GM19351 (cell line): ENCODE measurements at regions not wholly inside any gene's neighbourhood (a gene's known extent, or its start where the extent isn't known, plus 50 kb on each side); places are given as distances from the start of the nearest gene placed in this dataset.
"Not testable (repeated sequence)": the region's sequence is repeated elsewhere in the genome, so short reads cannot be mapped to it uniquely, and the experiment has no call there.

Experiments used
- ATAC-seq: cut with Tn5 transposase; IDR thresholded peaks from one replicate; pipeline ENCODE4 v1.9.1; 2021; ENCODE audit warnings: mild to moderate bottlenecking, moderate library complexity; ENCODE audit not compliant: unreplicated experiment

DNA sequence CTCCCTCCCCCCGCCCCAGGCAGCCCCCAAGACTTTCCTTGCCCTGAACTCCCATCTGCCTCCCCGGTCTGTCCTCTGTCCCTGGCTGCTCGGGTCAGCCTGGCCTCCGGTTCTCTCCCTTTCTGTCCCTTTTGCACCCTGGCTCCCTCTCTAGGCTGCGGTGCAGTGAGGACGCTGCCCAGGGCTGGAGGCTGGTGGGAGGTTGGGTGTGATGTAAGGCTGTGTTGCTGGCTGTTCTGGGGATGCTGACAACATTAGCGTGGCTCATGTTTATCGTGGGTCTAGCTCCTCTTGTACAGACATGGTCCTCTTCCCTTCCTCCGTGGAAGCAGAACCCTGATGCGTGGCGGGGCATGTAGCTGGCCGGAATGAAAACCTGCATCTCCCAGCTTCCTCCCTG is 357.5 kb downstream of the CNTNAP3B start:
- not testable (repeated sequence) for ATAC-seq

DNA sequence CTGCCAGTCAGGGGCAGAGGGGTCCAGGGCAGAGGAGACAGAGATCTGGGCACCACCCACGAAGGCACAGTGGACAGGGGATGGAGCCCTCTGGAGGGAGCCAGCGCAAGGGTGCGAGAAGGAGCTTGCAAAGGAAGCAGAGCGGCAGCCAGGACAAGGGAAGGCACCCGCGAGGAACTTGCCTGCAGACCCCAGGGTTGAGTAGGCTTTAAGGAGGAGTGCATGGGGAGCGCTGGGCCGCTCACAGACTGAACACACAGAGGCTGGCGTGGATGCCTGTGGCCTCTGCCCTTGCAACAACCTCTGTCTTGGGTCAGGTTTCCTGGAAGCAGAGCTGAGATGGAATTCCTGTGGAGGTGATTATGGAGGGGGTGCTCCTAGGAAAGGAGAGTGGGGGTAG is 374.4 kb downstream of the CNTNAP3B start:
- not testable (repeated sequence) for ATAC-seq

DNA sequence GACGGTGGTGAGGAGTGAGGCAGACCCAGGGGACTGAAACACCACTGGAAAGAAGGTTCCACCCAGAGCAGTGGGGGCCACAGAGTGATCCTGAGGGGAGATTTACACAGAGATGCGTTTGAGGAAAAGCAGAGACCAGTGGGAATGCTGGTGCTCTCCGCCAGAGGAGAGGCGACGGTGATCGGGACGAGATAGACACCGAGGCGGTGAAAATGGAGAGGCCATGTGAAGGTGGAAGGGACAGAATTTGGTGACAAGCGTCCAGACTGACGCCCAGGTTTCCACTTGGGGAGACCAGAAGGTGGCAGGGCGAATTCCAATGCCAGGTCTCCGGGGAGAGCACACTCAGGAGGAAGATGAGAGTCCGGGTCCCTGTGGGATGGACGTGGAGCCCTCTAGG is 374.8 kb downstream of the CNTNAP3B start:
- not testable (repeated sequence) for ATAC-seq

DNA sequence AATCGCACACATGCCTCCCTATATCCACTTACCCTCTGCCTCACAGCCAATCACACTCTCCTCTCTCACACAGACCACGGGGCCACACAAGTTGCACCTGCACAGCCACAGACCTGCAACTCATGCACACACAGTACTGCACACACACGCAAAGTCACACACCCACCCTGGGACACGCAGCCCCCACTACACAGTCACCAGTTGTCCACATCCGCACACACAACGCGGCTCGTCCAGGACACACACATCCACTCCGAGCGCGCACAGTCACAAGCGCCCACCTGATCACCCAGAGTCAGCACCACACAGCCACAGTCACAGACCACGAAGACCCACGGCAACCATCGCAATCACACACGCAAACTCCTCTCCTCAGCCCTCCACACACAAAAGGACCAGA is 387.3 kb downstream of the CNTNAP3B start:
- ATAC-seq: not testable (repeated sequence)

DNA sequence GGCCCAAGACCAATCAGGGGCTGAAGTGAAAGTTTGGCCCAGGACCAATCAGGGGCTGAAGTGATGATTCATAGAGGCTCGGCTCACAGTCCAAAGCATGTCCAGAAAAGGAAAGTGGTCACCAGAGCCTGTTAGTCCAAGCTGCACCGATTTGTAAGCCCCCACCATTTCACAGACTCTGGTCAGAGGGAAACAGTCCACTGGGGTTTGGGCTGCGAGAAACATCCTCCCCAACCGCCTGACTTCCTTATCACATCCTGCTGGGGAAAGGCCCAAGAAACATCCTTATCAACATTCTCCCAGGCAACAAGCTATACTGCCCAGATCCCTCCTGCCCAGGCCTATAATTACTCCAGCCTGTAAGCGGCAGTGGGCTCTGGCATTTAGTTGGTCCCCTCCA is 388.1 kb downstream of the CNTNAP3B start:
- ATAC-seq: not testable (repeated sequence)

DNA sequence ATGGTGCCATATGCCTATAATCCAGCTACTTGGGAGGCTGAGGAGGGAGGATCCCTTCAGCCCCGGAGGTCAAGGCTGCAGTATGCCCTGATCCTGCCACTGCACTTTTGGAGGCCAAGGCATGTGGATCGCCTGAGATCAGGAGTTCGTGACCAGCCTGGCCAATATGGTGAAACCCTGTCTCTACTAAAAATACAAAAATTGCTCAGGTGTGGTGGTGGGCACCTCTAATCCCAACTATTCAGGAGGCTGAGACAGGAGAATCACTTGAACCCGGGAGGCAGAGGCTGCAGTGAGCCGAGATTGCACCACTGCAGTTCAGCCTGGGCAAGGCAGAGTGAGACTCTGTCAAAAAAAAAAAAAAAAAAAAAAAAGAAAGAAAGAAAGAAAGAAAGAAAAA is 390.5 kb downstream of the CNTNAP3B start:
- not testable (repeated sequence) for ATAC-seq

DNA sequence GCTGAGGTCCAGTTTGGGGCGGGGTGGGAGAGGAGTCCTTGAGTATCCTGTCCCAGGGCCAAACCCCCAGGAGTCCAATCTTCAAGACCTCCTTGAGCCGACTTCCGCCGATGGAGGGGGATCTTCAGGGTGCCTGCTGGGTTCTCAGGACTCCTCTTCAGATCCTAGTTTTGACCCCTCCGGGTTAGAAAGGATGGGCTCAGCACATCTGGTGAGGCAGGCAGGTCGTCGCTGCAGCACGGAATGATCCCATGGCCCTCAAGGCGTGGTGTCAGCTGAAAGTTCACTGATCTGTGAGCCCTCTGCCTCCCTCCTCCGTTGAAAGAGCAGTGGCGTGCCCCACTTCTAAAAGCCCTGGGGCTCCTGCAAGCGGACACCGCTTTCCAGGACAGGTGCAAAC is 430.0 kb downstream of the CNTNAP3B start:
- not testable (repeated sequence) for ATAC-seq

DNA sequence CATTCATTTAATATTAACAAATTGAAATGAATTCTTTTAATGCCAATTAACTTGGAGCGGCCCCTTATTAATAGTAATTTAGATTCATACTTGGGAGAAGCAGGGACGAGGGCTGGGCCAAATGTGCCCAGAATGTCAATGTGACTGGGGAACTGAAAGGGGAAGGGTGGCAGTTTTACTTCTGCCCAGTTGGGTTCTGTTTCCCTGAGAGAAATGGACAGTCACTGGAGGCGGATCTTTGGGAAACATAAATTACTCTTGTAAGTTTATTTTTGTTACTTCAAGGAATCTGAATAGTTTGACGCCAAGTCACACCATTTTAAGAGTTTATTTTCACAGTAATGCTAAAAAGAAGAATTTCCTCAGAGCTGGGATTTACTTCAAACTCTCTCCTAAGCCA is 432.1 kb downstream of the CNTNAP3B start:
- not testable (repeated sequence) for ATAC-seq

DNA sequence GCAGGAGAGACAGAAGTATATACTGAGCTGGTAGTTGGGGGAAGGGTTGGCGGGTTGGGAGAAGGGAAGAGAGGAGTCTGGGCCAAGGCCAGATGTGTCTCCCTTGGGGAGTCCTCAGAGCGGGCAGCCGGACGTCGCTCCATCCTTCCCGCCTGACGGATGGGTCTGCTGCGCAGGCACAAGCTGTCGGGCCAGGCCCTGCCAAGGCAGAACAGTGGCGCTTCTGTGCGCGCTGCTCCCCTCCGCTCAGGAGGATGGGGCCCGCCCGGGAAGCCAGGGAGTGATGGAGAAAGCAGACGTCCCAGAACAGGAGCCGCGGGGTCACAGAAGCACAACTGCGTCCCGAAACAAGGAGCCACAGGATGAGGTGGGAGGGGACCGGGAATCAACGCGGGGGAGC is 449.9 kb downstream of the CNTNAP3B start:
- not testable (repeated sequence) for ATAC-seq

DNA sequence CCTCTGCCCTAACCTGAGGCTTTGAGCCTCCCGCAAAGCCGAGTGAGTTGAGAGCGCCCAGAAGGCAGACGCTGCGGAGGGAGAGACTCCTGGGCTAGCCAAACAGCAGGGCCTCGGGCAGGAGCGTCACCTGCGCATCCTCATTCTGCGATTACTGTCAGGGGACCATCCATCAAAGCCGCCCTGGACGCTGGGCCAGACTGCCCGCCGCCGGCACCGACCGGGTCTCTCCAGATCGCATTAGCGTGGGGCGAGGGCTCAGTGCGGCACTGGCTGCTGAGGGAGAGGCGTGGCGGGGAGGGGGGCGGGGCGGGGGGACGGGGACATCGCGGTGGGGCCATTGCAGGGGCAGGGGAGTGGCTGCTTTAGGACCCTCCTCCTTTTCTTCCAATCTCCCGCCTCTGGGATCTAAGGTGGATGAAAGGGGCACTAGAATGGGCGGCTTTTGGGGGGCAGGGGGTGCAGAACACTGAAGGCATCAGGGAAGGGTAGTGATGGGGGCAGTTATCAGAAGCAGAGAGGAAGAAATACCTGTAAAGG is 465.7 kb downstream of the CNTNAP3B start:
- ATAC-seq: not testable (repeated sequence)

DNA sequence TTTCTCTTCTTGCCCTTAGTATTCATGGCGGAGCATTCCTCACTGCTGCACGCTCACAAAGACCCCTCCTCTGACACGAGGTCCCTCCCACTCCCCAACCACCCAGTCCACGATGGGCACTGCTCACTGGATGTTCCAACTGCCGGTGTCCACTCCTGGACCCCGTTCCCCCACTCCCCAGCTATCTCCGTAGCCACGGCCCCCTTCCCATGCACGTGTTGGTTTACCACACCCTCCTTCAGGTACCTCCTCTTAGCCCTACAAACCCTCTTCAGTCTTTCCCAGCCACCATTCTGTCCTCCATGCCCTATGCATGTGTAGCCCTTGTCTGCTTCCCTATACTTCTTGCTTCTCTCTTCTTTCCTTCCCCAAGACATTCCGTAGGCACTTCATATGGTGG is 469.6 kb upstream of the ZNG1F start:
- ATAC-seq: not testable (repeated sequence)

DNA sequence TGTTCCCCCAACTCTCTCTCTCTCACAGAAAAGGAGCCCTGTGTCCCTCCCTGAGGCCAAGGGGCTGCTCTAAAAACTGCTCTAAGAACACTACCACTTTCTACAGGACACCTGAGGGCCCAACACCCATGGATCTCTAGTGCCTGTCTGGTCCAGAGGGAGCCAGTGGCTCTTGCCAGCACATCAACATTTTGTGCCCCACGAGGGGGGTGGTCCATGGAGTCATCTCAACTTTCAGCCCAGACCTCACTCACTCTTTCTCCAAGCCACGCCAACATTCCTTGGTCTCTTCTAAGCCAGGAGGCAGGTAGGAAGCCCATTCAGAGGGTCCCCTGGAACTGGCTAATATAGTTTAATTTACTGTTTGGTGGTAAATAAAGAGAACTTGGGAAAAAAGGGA is 469.0 kb upstream of the ZNG1F start:
- ATAC-seq: not testable (repeated sequence)

DNA sequence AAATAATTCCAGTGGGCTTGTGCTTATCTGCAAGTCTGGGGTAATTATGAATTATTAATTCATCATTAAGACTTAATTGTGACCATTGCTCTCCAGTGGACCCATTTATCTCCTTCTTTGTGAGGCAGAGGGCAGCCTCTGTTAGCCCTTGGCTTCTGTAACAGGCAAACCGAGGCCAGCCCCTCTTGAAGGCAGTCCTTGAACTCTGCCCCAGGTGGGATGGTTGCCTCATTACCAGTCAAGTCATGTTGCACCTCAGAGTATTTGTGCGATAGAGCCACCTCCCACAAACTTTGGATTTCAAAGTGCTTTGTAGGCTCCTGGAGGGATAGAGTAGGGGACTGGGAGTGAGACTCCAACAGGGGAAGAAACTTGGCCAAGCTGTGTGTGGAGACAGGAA is 468.0 kb upstream of the ZNG1F start:
- ATAC-seq: not testable (repeated sequence)

DNA sequence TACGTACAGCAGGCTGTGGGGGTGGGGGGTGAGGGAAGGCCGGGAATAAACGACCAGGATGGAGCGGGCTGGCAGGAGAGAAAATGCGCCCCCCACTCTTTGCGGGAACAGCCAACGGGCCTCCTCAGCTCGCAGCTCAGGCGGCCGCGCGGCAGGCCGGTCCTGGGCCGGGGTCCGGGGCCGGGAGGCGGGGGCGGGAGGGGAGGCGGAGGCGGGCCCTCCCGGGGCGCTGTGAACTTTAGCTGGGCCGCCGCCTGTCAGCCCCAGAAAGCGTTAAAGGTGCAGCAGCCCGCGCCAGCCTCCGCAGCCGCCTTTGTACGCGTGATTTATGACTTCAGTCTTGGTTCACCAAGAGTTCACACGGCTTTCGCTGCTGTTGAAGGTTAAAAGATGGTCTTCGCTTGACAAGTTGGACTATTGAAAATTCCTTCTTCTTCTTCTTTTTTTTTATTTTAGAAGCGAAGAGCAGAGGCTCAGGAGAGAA is 466.0 kb upstream of the ZNG1F start:
- ATAC-seq: not testable (repeated sequence)

DNA sequence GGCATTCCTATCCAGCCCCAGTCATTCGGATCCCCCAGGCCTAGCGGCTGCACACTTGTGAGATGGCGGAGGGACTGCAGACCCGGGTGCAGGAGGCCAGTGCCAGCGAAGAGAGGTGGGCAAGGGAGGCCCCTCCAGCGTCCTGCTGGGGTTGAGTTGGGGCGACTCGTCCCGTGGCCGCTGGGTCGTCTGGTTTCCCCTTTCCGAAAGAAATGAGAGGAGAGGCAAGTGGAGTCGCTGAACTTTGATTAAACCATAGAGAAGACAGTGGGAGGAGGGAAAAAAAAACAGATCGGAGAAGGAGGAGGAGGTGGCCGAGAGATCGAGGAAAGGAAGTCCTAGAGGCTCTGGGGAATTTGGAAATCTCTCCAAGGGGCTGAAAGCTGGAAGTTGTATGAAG is 465.2 kb upstream of the ZNG1F start:
- ATAC-seq: not testable (repeated sequence)

DNA sequence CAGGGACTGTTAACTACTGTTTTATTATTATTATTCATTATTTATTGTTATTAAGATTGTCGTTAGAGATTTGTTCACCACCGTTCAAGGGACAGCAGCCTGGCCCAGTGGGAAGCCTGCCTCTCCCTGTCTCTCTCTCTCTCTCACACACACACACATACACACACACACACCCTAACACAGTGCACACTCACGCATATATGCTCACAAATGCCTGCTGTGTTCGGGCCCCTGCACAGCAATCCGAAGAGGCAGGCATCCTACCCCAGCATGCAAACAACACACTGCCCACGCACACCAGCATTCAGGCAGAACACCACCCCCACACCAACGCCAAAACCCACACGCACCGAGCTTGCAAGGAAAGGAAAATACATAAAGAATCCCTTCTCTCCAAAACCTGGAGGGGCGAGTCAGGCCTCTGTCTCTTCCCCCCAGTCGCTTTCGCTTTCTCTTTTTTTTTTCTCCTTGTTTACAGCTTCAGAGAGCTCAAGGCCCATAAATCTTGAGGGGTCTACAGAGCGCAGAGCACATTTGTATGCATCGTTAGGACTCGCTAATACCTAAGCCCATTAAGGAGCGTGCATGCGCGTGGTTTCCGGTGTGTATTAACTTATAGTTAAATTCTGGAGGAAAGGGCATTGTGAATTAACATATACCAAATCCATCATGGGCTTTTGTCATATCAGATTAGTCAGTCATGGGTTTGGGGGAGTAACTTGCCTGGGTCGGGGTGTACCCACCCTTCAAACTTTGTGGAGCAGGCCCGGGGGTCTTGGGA is 464.6 kb upstream of the ZNG1F start:
- ATAC-seq: not testable (repeated sequence)

DNA sequence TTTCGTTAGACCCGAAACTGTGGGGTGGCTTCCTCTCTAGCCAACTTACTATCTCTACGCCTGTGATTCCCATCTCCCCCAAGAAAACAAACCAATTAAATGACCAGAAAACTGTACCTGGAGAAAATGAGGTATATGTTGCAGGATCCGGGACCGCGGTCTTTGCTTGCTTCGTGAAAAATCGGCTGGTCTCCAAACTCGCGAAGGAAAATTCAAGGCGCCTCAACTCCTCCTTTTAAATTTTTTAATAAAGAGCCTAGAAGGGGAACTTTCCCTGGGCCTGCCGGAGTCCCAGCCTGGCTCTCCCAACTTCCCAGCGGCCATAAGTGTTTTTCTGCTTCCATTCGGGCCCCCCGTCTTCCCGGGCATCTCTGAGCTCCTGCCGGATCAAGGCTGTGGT is 463.7 kb upstream of the ZNG1F start:
- ATAC-seq: not testable (repeated sequence)

DNA sequence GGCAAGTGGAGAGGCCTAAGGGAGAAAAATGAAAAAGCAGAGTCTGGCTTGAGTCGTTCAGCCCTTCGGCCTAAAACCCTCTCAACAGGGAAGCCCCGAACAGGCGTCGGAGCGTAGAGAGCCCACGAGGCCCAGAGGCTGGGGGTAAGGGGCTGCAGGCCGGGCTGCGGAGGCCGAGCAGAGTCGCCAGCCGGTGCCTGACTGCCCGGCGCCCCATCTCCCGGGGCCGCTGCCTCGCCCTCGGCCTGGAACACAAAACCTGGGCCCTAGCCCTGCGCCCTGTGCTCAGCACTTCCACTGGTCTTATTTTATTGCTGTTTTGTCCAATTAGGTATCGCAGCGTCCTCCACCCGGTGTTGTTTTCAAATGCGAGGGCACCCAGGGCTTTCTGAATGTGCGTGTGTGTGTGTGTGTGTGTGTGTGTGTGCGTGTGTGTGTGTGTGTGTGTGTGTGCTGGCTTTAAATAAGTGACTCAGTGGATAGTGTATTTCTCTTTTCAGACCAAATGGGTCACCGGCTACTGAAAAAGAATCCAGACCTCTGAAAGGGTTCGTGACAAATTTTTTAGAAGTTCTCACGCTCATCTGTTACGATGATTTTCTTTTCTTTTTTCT is 463.1 kb upstream of the ZNG1F start:
- ATAC-seq: not testable (repeated sequence)

DNA sequence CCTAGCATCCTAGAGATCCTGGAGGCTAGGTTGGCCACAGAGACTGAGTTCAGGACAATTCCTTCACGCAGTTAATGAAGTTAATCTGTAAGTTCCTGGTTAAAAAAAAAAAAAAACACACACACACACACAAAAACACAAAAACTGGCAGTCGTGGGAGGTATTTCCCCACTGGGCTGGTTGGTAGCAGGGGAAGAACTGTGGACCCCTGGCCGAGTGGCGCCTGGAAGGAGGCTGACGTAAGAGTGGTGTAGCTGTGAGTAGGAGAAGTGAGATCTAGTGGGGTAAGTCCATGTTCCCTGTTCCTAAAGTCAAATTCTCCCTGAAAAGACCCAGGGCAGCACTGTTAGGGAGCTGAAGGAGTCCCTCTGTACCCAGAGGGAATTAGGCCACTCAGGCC is 461.0 kb upstream of the ZNG1F start:
- ATAC-seq: not testable (repeated sequence)

DNA sequence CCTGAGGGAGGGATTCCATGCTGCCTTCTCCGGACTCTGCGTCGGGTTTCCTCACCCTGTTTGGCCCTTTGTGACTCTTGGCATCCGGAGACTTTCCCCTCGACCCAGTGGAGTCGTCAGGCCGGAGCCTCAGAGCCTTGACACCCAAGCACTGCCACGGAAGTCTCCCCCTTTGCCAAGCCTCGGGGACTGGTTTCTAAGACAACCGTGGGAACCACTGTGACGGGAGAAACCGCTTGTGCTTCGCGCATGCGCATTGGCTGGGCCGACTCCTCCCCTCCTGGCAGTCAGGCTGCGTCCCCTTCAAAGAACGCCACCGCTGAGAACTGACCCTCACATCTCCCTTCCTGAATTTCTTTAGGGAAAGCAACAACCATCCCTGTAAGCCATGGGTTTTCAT is 459.4 kb upstream of the ZNG1F start:
- ATAC-seq: not testable (repeated sequence)

DNA sequence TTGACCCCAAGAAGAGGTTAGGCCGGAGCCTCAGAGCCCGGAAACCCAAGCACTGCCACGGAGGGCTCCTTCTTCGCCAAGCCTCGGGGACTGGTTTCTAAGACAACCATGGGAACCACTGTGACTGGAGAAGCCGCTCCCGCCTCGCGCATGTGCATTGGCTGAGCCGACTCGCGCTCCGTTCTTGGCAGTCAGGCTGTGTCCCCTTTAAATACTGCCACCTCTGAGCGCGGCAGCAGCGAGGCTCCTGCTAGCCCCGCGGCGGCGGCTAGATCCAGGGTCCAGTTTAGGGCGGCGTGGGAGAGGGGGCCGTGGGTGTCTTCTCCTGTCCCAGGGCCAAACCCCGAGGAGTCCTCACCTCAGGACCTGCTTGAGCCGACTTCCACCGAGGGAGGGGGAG is 457.1 kb upstream of the ZNG1F start:
- not testable (repeated sequence) for ATAC-seq
